Nephron progenitor cell (in vitro differentiated cells): ENCODE measurements at regions not wholly inside any gene's neighbourhood (a gene's known extent, or its start where the extent isn't known, plus 50 kb on each side); places are given as distances from the start of the nearest gene placed in this dataset.

Source experiments
- DNase-seq: peaks from one replicate; pipeline ENCODE4 v3.0.0; 2021
- H3K27ac Mint-ChIP-seq: 2 replicates; pipeline ENCODE4 v1.8.0; 2021; ENCODE audit warnings: mild to moderate bottlenecking, moderate library complexity, mixed read lengths
- H3K27me3 Mint-ChIP-seq: 2 replicates; pipeline ENCODE4 v1.8.0; 2021; ENCODE audit warnings: mild to moderate bottlenecking, low read depth, mixed read lengths; ENCODE audit not compliant: poor library complexity
- H3K36me3 Mint-ChIP-seq: 2 replicates; pipeline ENCODE4 v1.8.0; 2021; ENCODE audit warnings: low read depth, mixed read lengths
- H3K4me1 Mint-ChIP-seq: 2 replicates; pipeline ENCODE4 v1.8.0; 2021; ENCODE audit warnings: mixed read lengths
- H3K4me3 Mint-ChIP-seq: 2 replicates; pipeline ENCODE4 v1.8.0; 2021; ENCODE audit warnings: mild to moderate bottlenecking, moderate library complexity, mixed read lengths
- H3K9me3 Mint-ChIP-seq: 2 replicates; pipeline ENCODE4 v1.8.0; 2021; ENCODE audit warnings: mild to moderate bottlenecking, moderate library complexity, mixed read lengths
- TF ChIP-seq, protein P1 (sequence below): fragments of 200-600 bp; sonication (generic); IDR thresholded peaks from 2 replicates; pipeline ENCODE4 v1.5.0; 2021; ENCODE audit warnings: antibody characterized with exemption

DNA sequence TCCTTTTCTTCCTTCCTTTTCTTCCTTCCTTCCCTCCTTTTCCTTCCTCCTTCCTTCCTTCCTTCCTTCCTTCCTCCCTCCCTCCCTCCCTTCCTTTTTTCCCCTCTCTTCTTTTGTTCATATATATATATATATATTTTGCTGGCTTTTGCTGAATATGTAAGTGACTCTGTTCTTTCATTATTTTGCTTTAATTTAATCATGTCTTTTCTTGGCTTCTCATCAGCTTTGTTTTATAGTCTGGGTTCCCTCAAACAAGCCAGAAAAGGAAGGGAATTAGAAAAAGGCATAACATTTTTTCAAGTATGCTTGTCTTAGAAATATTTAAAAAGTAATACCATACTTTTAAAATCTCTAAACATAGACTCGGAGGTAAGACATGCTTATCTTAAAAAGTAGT is 219.9 kb upstream of the ATXN7L3B start:
- Mint-ChIP-seq H3K36me3 (no peaks in the 10 kb centered on the region), H3K9me3 (no peaks in the 10 kb centered on the region), H3K27ac (no peak overlapping the region), H3K4me1 (no peaks in the 10 kb centered on the region), H3K27me3 (peaks cover 4% of the 10 kb centered on the region), H3K4me3 (no peak overlapping the region)
- no peak for DNase-seq
- TF ChIP-seq, protein P1, sequence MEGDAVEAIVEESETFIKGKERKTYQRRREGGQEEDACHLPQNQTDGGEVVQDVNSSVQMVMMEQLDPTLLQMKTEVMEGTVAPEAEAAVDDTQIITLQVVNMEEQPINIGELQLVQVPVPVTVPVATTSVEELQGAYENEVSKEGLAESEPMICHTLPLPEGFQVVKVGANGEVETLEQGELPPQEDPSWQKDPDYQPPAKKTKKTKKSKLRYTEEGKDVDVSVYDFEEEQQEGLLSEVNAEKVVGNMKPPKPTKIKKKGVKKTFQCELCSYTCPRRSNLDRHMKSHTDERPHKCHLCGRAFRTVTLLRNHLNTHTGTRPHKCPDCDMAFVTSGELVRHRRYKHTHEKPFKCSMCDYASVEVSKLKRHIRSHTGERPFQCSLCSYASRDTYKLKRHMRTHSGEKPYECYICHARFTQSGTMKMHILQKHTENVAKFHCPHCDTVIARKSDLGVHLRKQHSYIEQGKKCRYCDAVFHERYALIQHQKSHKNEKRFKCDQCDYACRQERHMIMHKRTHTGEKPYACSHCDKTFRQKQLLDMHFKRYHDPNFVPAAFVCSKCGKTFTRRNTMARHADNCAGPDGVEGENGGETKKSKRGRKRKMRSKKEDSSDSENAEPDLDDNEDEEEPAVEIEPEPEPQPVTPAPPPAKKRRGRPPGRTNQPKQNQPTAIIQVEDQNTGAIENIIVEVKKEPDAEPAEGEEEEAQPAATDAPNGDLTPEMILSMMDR, result no peak

DNA sequence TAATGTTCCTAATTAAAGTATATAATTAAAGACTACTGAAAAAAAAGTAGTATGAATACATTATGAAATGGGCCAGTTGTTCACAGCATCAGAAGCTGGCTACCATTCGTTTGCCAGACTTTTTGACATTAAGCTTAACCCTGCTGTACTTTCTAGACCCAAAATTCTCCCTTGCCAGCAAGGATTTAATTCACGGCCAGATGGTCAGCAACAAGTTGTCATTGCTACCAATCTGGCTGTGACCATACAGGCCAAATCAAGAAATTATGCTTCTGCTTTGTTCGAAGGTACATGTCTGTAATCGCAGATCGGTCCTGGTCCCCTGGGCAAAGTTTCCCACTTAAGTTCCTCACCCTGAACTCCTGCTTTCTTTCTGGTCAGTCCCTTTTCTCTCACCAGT is 217.7 kb upstream of the ATXN7L3B start:
- H3K27me3 Mint-ChIP-seq, result peaks cover 4% of the 10 kb centered on the region
- TF ChIP-seq, protein P1, result no peak
- no peaks in the 10 kb centered on the region for H3K36me3 Mint-ChIP-seq
- DNase-seq, result no peak
- no peak overlapping the region for H3K27ac Mint-ChIP-seq
- H3K4me1 Mint-ChIP-seq, result no peaks in the 10 kb centered on the region
- H3K9me3 Mint-ChIP-seq, result no peaks in the 10 kb centered on the region
- no peak overlapping the region for H3K4me3 Mint-ChIP-seq

DNA sequence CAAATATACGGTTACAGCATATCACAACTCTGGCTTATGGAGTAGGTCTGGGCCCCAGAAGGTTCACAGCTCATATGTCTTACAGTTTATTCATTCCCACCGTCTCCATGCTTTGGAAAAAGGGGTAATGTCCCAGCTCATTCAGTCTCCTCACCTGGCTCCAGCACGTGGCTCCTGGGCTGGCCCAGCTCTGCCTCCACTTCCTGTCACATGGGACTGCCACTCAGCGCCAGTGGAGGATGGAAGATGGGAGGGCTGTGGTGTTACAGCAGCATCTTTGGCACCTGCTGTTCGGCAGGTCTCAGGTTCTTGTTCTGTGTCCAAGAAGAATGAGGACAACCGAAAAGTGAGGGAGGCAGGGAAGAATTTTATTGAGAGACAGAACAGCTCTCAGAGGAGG is 216.3 kb upstream of the ATXN7L3B start:
- H3K4me3 Mint-ChIP-seq, result no peak overlapping the region
- TF ChIP-seq, protein P1, result no peak
- H3K36me3 Mint-ChIP-seq, result no peaks in the 10 kb centered on the region
- peaks cover 4% of the 10 kb centered on the region for H3K27me3 Mint-ChIP-seq
- no peak for DNase-seq
- H3K4me1 Mint-ChIP-seq, result no peaks in the 10 kb centered on the region
- H3K27ac Mint-ChIP-seq, result no peak overlapping the region
- H3K9me3 Mint-ChIP-seq, result no peaks in the 10 kb centered on the region

- no peak overlapping the region for H3K4me3 Mint-ChIP-seq
- H3K27me3 Mint-ChIP-seq, result peaks cover under 1% of the 10 kb centered on the region
- no peaks in the 10 kb centered on the region for H3K9me3 Mint-ChIP-seq
- DNase-seq, result no peak
- TF ChIP-seq, protein P1, result no peak
- H3K27ac Mint-ChIP-seq, result no peak overlapping the region
- H3K36me3 Mint-ChIP-seq, result no peaks in the 10 kb centered on the region
- H3K4me1 Mint-ChIP-seq, result no peaks in the 10 kb centered on the region
These were observed 214.8 kb upstream of the ATXN7L3B start for GRCh38 chr12:74322792-74323191.

DNA sequence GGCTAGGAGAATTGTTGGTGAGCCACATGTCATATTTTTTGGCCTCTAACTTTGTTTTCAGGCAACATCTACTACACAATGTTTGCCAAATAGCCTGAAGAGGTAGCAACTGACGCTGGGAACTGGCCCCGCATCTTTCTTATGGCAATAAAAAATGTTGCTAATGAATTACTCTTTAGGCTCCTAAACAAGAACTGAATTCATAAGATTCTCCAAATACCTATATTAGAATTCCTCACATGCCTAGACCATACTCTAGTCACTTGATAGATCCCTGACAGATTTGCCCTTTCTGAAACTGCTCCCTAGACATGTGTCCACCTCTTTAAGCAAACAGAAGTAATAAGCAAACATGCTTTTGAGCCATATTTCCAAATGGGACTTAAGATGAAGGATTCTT is 209.0 kb upstream of the ATXN7L3B start:
- H3K27me3 Mint-ChIP-seq, result no peaks in the 10 kb centered on the region
- no peak for DNase-seq
- no peaks in the 10 kb centered on the region for H3K36me3 Mint-ChIP-seq
- H3K9me3 Mint-ChIP-seq, result no peaks in the 10 kb centered on the region
- H3K27ac Mint-ChIP-seq, result no peak overlapping the region
- no peak overlapping the region for H3K4me3 Mint-ChIP-seq
- H3K4me1 Mint-ChIP-seq, result no peaks in the 10 kb centered on the region
- TF ChIP-seq, protein P1, result no peak

DNA sequence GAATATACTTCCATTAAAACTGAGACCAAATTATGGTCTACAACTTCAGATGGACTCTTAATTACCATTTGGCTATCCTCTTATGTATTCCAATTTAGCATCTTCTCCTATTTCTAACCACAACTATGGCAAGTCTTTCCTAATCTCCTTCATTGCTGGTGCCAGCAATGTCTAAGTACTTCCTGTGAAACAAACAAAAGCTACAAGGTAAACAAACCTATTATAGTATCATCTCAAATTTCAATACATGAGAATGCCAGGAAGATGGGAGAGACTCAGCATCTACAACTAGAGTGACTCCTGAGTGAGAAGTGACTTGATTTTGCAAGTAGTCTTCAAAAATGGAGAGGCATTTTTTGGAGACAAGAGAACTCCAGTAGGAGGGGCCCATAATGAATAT is 202.9 kb upstream of the ATXN7L3B start:
- no peak for DNase-seq
- Mint-ChIP-seq H3K4me1 (no peaks in the 10 kb centered on the region), H3K27ac (no peak overlapping the region), H3K9me3 (no peaks in the 10 kb centered on the region), H3K4me3 (no peak overlapping the region), H3K36me3 (no peaks in the 10 kb centered on the region), H3K27me3 (no peaks in the 10 kb centered on the region)
- TF ChIP-seq, protein P1, result no peak
